PFSK-1 (cell line): ENCODE measurements at regions not wholly inside any gene's neighbourhood (a gene's known extent, or its start where the extent isn't known, plus 50 kb on each side); places are given as distances from the start of the nearest gene placed in this dataset.

Experiments
- POLR2AphosphoS5 ChIP-seq: IDR thresholded peaks from 2 replicates; pipeline ENCODE4 v1.6.1; 2012; ENCODE audit warnings: low read depth, mild to moderate bottlenecking, control low read depth, low read length, moderate library complexity
- SIN3A ChIP-seq: IDR thresholded peaks from 2 replicates; pipeline ENCODE4 v1.6.1; 2012; ENCODE audit warnings: mild to moderate bottlenecking, low read length, moderate library complexity, borderline replicate concordance; ENCODE audit not compliant: insufficient read depth
- TF ChIP-seq, protein P1 (sequence below), 2 experiments: IDR thresholded peaks; 2 replicates each; pipeline versions ENCODE4 v1.6.1 to v1.8.0; 2011 to 2012; ENCODE audit warnings: low read depth in 2 of 2, low read length in 2 of 2, control low read depth in 1 of 2, inconsistent platforms in 1 of 2, mild to moderate bottlenecking in 1 of 2, moderate library complexity in 1 of 2; ENCODE audit not compliant: insufficient read depth in 1 of 2

DNA sequence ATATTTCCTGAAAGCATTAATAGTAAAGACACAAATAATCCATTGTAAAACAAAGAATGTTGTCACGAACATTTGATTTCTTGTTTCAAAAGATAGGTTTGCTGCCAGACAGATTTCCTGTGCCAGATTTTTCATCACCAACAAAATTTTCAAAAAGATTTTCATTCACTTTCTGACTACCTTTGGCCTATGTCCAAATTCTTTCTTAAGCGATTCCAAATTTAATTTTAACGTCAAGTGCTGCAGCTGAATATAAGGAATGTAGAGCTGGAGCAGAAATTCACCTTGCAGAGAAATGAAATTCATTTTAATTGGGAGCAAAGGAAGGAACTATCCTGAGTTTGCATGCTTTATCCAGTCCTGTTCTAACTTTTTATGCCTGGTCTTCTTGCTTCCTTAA is 277.4 kb downstream of the CCER1 start:
- no peak for TF ChIP-seq POLR2AphosphoS5
- TF ChIP-seq SIN3A: no peak
- TF ChIP-seq, protein P1, sequence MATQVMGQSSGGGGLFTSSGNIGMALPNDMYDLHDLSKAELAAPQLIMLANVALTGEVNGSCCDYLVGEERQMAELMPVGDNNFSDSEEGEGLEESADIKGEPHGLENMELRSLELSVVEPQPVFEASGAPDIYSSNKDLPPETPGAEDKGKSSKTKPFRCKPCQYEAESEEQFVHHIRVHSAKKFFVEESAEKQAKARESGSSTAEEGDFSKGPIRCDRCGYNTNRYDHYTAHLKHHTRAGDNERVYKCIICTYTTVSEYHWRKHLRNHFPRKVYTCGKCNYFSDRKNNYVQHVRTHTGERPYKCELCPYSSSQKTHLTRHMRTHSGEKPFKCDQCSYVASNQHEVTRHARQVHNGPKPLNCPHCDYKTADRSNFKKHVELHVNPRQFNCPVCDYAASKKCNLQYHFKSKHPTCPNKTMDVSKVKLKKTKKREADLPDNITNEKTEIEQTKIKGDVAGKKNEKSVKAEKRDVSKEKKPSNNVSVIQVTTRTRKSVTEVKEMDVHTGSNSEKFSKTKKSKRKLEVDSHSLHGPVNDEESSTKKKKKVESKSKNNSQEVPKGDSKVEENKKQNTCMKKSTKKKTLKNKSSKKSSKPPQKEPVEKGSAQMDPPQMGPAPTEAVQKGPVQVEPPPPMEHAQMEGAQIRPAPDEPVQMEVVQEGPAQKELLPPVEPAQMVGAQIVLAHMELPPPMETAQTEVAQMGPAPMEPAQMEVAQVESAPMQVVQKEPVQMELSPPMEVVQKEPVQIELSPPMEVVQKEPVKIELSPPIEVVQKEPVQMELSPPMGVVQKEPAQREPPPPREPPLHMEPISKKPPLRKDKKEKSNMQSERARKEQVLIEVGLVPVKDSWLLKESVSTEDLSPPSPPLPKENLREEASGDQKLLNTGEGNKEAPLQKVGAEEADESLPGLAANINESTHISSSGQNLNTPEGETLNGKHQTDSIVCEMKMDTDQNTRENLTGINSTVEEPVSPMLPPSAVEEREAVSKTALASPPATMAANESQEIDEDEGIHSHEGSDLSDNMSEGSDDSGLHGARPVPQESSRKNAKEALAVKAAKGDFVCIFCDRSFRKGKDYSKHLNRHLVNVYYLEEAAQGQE (IDR thresholded peaks at IDR 0.05; ENCODE audit: insufficient read depth in 1 of 2, low read depth in 2 of 2, low read length in 2 of 2): no peak
